ENCODE measurements at regions not wholly inside any gene's neighbourhood (a gene's known extent, or its start where the extent isn't known, plus 50 kb on each side); places are given as distances from the start of the nearest gene placed in this dataset.

DNA sequence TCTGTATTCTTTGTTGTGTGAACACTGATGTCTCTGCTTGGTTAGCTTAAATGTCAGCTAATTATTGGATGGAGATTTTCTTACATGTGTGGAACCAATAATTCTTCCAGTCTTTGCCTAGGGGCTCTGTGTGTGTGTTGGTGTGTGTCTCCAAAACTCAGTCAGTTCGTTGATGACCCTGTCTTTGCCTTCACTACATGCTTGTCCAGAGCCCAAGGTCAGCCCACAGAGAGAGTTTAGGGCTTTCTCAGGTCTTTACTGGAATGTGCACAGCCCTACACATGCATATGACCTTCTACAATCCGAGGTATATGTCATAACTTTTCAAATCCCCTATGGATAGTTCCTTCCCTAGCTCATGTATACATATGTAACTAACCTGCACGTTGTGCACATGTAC lies 74.1 kb upstream of the LDAH start:
- Histone ChIP-seq H3K4me3 (ENCODE audit: low read length) (no peak overlapping the region), H3K4me1 (ENCODE audit: control insufficient read depth, insufficient read depth, low read length) (no peaks in the 10 kb centered on the region), H3K36me3 (ENCODE audit: control insufficient read depth, insufficient read depth, low read length) (no peaks in the 10 kb centered on the region), H3K9ac (ENCODE audit: low read length) (no peak overlapping the region), H3K27ac (ENCODE audit: low read depth, low read length) (no peak overlapping the region), H3K27me3 (ENCODE audit: control insufficient read depth, insufficient read depth, low read length) (no peaks in the 10 kb centered on the region)

DNA sequence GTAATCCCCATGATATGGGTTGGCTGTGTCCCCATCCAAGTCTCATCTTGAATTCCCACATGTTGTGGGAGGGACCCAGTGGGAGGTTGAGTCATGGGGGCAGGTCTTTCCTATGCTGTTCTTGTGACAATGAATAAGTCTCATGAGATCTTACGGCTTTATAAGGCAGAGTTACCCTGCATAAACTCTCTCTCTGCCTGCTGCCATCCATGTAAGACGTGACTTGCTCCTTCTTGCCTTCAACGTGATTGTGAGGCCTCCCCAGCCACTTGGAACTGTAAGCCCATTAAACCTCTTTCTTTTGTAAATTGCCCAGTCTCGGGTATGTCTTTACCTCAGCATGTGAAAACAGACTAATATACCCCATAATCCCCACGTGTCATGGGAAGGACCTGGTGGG lies 61.9 kb upstream of the LDAH start:
- H3K4me3 ChIP-seq (ENCODE audit: low read length), result no peak overlapping the region
- H3K9ac ChIP-seq (ENCODE audit: low read length), result no peak overlapping the region
- H3K27me3 ChIP-seq (ENCODE audit: control insufficient read depth, insufficient read depth, low read length), result no peaks in the 10 kb centered on the region
- H3K36me3 ChIP-seq (ENCODE audit: control insufficient read depth, insufficient read depth, low read length), result no peaks in the 10 kb centered on the region
- H3K27ac ChIP-seq (ENCODE audit: low read depth, low read length), result no peak overlapping the region
- H3K4me1 ChIP-seq (ENCODE audit: control insufficient read depth, insufficient read depth, low read length), result no peaks in the 10 kb centered on the region

DNA sequence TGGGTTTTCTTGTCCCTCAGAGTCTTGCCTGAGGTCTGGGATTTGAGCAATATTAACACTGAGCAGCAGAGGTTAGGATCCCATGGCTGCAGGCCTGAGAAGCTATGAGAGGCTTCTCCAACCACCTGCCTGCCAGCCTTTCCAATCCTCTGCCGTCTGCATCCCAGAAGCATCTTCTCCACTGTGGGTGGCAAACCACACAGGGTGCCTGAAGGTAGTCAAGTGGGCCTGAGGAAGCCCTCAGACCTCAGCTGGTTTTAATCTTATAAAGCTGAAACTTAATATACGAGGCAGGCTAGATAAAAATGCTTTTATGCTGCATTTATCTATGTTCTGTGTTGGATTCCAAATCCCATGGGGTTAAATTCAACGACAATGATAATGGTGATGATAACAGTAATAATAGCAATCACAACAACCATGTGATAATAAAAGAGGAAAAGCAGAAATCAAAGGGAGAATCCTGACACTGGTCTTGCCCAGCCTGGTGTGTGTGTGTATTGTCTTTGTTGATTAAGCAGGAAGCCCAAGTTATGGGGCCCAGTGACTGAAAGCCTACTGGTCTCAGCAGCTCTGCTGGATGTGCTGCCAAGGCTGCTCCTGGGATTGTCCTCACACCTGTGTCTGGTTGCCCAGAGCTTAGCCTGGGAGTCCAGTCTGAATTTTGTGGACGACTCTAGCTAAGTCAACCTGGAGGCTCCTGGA lies 59.7 kb upstream of the LDAH start:
- Histone ChIP-seq H3K4me3 (ENCODE audit: low read length) (no peak overlapping the region), H3K4me1 (ENCODE audit: control insufficient read depth, insufficient read depth, low read length) (no peaks in the 10 kb centered on the region), H3K27ac (ENCODE audit: low read depth, low read length) (no peak overlapping the region), H3K27me3 (ENCODE audit: control insufficient read depth, insufficient read depth, low read length) (no peaks in the 10 kb centered on the region), H3K36me3 (ENCODE audit: control insufficient read depth, insufficient read depth, low read length) (no peaks in the 10 kb centered on the region), H3K9ac (ENCODE audit: low read length) (no peak overlapping the region)

DNA sequence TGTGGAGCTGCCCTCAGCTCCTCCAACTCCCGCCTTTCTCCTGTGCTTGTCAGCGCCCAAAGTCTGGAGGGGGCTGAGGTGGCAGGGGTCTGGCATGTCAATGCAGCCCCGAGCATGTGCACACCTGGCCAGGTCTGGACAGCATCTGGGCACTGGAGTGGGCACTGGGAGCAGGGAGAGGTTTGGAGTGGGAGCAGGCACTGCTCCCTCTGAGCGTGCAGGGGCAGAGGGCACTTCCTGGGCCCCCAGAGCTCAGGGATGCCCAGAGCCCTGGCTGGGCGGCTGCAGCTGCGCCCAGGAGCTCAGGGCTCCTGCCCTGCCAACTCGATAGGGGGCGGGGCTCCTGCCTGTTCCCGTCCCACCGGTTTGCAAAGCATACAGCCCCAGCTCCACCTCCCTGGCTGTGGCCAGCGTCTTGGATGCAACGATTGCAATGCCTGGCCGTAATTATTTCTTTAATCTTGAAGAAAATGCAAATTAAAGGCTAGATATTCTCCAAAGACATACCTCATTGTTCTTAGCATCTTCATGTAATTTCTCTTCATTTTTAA lies 57.4 kb upstream of the LDAH start:
- Histone ChIP-seq H3K4me3 (ENCODE audit: low read length) (no peak overlapping the region), H3K36me3 (ENCODE audit: control insufficient read depth, insufficient read depth, low read length) (no peaks in the 10 kb centered on the region), H3K27ac (ENCODE audit: low read depth, low read length) (no peak overlapping the region), H3K4me1 (ENCODE audit: control insufficient read depth, insufficient read depth, low read length) (no peaks in the 10 kb centered on the region), H3K27me3 (ENCODE audit: control insufficient read depth, insufficient read depth, low read length) (no peaks in the 10 kb centered on the region), H3K9ac (ENCODE audit: low read length) (no peak overlapping the region)

DNA sequence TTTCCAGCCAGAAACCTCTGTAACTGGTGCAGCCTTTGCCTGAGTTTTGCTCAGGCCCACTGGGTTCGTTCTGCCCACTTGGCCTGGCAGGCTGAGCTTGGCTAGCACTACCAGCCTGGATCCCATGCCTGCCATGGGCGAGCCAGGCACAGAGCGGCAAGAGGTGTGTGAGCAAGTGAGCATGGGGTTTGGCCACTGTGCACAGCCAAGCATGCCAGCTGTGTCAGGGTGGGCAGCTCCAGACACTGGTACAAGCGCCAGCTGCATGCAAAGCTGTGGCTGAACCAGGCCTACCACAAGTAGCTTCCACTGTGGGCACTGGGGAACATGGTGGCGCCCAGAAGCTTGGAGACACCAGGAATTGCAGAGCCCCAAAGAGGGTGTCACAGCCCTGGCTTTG lies 56.3 kb upstream of the LDAH start:
- no peaks in the 10 kb centered on the region for H3K4me1 ChIP-seq (ENCODE audit: control insufficient read depth, insufficient read depth, low read length)
- H3K36me3 ChIP-seq (ENCODE audit: control insufficient read depth, insufficient read depth, low read length), result no peaks in the 10 kb centered on the region
- no peak overlapping the region for H3K4me3 ChIP-seq (ENCODE audit: low read length)
- no peaks in the 10 kb centered on the region for H3K27me3 ChIP-seq (ENCODE audit: control insufficient read depth, insufficient read depth, low read length)
- H3K9ac ChIP-seq (ENCODE audit: low read length), result no peak overlapping the region
- H3K27ac ChIP-seq (ENCODE audit: low read depth, low read length), result no peak overlapping the region

DNA sequence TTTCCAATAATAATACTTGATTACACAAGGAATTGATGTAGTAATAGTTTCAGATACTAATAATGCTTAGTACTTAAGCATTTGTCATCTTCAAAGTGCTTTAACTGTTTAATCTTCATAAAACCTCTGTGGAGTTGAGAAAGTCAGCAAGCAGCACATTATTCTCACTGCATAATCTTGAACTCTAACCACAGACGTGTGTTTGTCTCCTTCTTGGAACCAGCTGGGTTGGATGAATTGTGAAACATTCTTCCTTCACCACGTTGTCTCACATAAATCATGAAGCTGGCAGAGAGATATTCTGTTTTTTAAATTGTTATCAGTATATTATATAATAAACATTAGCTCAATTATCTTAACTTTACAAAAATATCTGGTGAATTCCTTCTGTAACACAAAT lies 55.1 kb upstream of the LDAH start:
- Histone ChIP-seq H3K4me1 (ENCODE audit: control insufficient read depth, insufficient read depth, low read length) (no peaks in the 10 kb centered on the region), H3K27me3 (ENCODE audit: control insufficient read depth, insufficient read depth, low read length) (no peaks in the 10 kb centered on the region), H3K9ac (ENCODE audit: low read length) (no peak overlapping the region), H3K36me3 (ENCODE audit: control insufficient read depth, insufficient read depth, low read length) (no peaks in the 10 kb centered on the region), H3K4me3 (ENCODE audit: low read length) (no peak overlapping the region), H3K27ac (ENCODE audit: low read depth, low read length) (no peak overlapping the region)
